ENCODE measurements at regions not wholly inside any gene's neighbourhood (a gene's known extent, or its start where the extent isn't known, plus 50 kb on each side); places are given as distances from the start of the nearest gene placed in this dataset.

DNA sequence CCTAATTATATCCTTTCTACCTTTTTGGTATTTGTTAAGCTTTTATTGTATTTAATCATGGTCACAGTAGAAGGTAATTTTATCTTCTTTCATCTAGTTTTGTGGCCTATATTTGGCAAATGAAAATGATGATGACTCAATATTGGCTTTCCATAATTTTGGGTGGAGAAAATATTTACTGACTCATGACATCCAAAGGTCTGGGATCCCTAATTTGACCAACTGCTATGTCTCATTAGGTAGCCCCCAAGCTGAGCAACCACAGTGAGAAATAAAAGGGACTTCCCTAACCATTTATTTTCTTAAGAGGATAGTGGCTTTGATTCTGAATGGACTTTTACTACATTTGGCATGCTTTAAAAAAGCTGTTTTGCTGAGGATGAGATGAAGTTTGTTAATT lies 289.5 kb downstream of the RMST start:
- no peaks in the 10 kb centered on the region for H3K36me3 ChIP-seq (ENCODE audit: control insufficient read depth in 2 of 2, extremely low read depth in 1 of 2, insufficient read depth in 2 of 2, low read length in 2 of 2)
- no peak for FAIRE-seq
- TF ChIP-seq CTCF (optimal IDR thresholded peaks at IDR 0.05 in 1 of 3, IDR thresholded peaks at IDR 0.05 in 1 of 3, conservative IDR thresholded peaks at IDR 0.05 in 1 of 3; ENCODE audit: extremely low read depth in 1 of 3, insufficient read depth in 2 of 3, low read length in 3 of 3) (no peak), EZH2 (IDR thresholded peaks at IDR 0.05; ENCODE audit: low read length) (no peak)
- no peak overlapping the region for H3K4me3 ChIP-seq (ENCODE audit: control insufficient read depth in 2 of 3, extremely low read depth in 1 of 3, insufficient read depth in 2 of 3, low read depth in 1 of 3, low read length in 3 of 3)
- H3K9me3 ChIP-seq (ENCODE audit: control insufficient read depth, low read depth, low read length) = no peaks in the 10 kb centered on the region
- dilution Hi-C loops (cut with MboI; ENCODE audit: extremely low pct_ligation_motif_present, low sequenced_read_pairs) = no loop called here
- no peak overlapping the region for H3K27ac ChIP-seq (ENCODE audit: control insufficient read depth, insufficient read depth, low read length)
- no peaks in the 10 kb centered on the region for H3K9me1 ChIP-seq (ENCODE audit: control insufficient read depth, extremely low read depth, insufficient read depth, low read length)
- H3K4me1 ChIP-seq (ENCODE audit: control insufficient read depth, extremely low read depth, insufficient read depth, low read length) = no peaks in the 10 kb centered on the region
- no peaks in the 10 kb centered on the region for H4K20me1 ChIP-seq (ENCODE audit: control insufficient read depth, extremely low read depth, insufficient read depth, low read length)
- H3K79me2 ChIP-seq (ENCODE audit: control insufficient read depth, insufficient read depth, low read length) = no peaks in the 10 kb centered on the region
- DNase-seq (ENCODE audit: low read depth, low spot score) = no peak
- no peak overlapping the region for H2AFZ ChIP-seq (ENCODE audit: control insufficient read depth, low read length)
- H3K4me2 ChIP-seq (ENCODE audit: control insufficient read depth, extremely low read depth, insufficient read depth, low read depth, low read length) = no peak overlapping the region
- no peaks in the 10 kb centered on the region for H3K27me3 ChIP-seq (ENCODE audit: control insufficient read depth, extremely low read depth, insufficient read depth, low read length)
- no peak overlapping the region for H3K9ac ChIP-seq (ENCODE audit: control insufficient read depth, extremely low read depth, insufficient read depth, low read length)

DNA sequence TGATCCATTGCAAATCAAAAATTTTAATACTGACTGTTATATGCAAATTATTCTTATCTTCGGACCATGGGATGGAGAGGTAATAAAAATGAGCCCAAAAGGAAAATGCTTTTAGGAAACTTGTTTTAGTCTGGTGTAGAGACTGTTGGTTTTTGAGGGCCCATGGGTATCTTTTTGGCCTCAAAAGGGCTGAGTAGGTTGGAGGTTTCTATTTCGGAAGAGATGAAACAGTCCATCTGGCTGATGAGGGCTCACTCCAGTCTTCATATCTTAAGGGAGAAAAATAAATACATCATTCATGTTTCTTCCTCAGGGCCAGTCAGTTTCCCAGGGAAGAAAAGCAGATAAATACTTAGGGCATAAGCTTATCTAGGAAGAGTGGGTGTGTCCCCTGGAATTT lies 290.7 kb downstream of the RMST start:
- Histone ChIP-seq H3K27ac (ENCODE audit: control insufficient read depth, insufficient read depth, low read length) (no peak overlapping the region), H3K9ac (ENCODE audit: control insufficient read depth, extremely low read depth, insufficient read depth, low read length) (no peak overlapping the region), H3K9me1 (ENCODE audit: control insufficient read depth, extremely low read depth, insufficient read depth, low read length) (no peaks in the 10 kb centered on the region), H3K36me3 (ENCODE audit: control insufficient read depth in 2 of 2, extremely low read depth in 1 of 2, insufficient read depth in 2 of 2, low read length in 2 of 2) (no peaks in the 10 kb centered on the region), H3K4me2 (ENCODE audit: control insufficient read depth, extremely low read depth, insufficient read depth, low read depth, low read length) (no peak overlapping the region), H3K4me1 (ENCODE audit: control insufficient read depth, extremely low read depth, insufficient read depth, low read length) (no peaks in the 10 kb centered on the region), H3K79me2 (ENCODE audit: control insufficient read depth, insufficient read depth, low read length) (no peaks in the 10 kb centered on the region), H4K20me1 (ENCODE audit: control insufficient read depth, extremely low read depth, insufficient read depth, low read length) (no peaks in the 10 kb centered on the region), H2AFZ (ENCODE audit: control insufficient read depth, low read length) (no peak overlapping the region), H3K27me3 (ENCODE audit: control insufficient read depth, extremely low read depth, insufficient read depth, low read length) (no peaks in the 10 kb centered on the region), H3K4me3 (ENCODE audit: control insufficient read depth in 2 of 3, extremely low read depth in 1 of 3, insufficient read depth in 2 of 3, low read depth in 1 of 3, low read length in 3 of 3) (no peak overlapping the region), H3K9me3 (ENCODE audit: control insufficient read depth, low read depth, low read length) (no peaks in the 10 kb centered on the region)
- FAIRE-seq (no peak), DNase-seq (ENCODE audit: low read depth, low spot score) (no peak)
- TF ChIP-seq CTCF (optimal IDR thresholded peaks at IDR 0.05 in 1 of 3, IDR thresholded peaks at IDR 0.05 in 1 of 3, conservative IDR thresholded peaks at IDR 0.05 in 1 of 3; ENCODE audit: extremely low read depth in 1 of 3, insufficient read depth in 2 of 3, low read length in 3 of 3) = no peak
- no peak for TF ChIP-seq EZH2 (IDR thresholded peaks at IDR 0.05; ENCODE audit: low read length)
- dilution Hi-C loops (cut with MboI; ENCODE audit: extremely low pct_ligation_motif_present, low sequenced_read_pairs) = no loop called here

Measured in keratinocyte (primary cell).